Progenitor cell of endocrine pancreas (in vitro differentiated cells): ENCODE measurements at regions not wholly inside any gene's neighbourhood (a gene's known extent, or its start where the extent isn't known, plus 50 kb on each side); places are given as distances from the start of the nearest gene placed in this dataset.

ENCODE experiments used
- DNase-seq: peaks from one replicate; pipeline ENCODE4 v3.0.0; 2021; ENCODE audit warnings: low spot score; ENCODE audit not compliant: unreplicated experiment
- H3K27ac Mint-ChIP-seq: 2 replicates; pipeline ENCODE4 v1.8.0; 2021; ENCODE audit warnings: mild to moderate bottlenecking, moderate library complexity, mixed read lengths
- H3K27me3 Mint-ChIP-seq: 2 replicates; pipeline ENCODE4 v1.8.0; 2021; ENCODE audit warnings: mixed read lengths
- H3K36me3 Mint-ChIP-seq: 2 replicates; pipeline ENCODE4 v1.8.0; 2022; ENCODE audit warnings: mixed read lengths; ENCODE audit not compliant: insufficient read depth
- H3K4me1 Mint-ChIP-seq: 2 replicates; pipeline ENCODE4 v1.8.0; 2021; ENCODE audit warnings: low read depth, mixed read lengths
- H3K4me3 Mint-ChIP-seq: 2 replicates; pipeline ENCODE4 v1.8.0; 2021; ENCODE audit warnings: low read depth, mild to moderate bottlenecking, moderate library complexity, mixed read lengths
- H3K9me3 Mint-ChIP-seq: 2 replicates; pipeline ENCODE4 v1.8.0; 2021; ENCODE audit warnings: low read depth, mixed read lengths
- CTCF ChIP-seq: fragments of 200-600 bp; sonication (generic); IDR thresholded peaks from one replicate; pipeline ENCODE4 v1.5.0; 2021; ENCODE audit warnings: antibody characterized with exemption, mild to moderate bottlenecking; ENCODE audit not compliant: unreplicated experiment

GRCh38 chr2:215529271-215529670 lies 93.4 kb upstream of the FN1 start:
- TF ChIP-seq CTCF = no peak
- H3K27me3 Mint-ChIP-seq = no peaks in the 10 kb centered on the region
- no peak overlapping the region for H3K4me3 Mint-ChIP-seq
- H3K36me3 Mint-ChIP-seq = no peaks in the 10 kb centered on the region
- no peak overlapping the region for H3K27ac Mint-ChIP-seq
- H3K9me3 Mint-ChIP-seq = peaks cover 9% of the 10 kb centered on the region
- no peak for DNase-seq
- H3K4me1 Mint-ChIP-seq = peaks cover 28% of the 10 kb centered on the region

- no peak for TF ChIP-seq CTCF
- Mint-ChIP-seq H3K36me3 (no peaks in the 10 kb centered on the region), H3K4me3 (no peak overlapping the region), H3K27me3 (no peaks in the 10 kb centered on the region), H3K4me1 (peaks cover 28% of the 10 kb centered on the region), H3K27ac (no peak overlapping the region), H3K9me3 (peaks cover 14% of the 10 kb centered on the region)
- no peak for DNase-seq
These were observed 92.7 kb upstream of the FN1 start for GRCh38 chr2:215528555-215528954.

- Mint-ChIP-seq H3K27me3 (no peaks in the 10 kb centered on the region), H3K4me1 (peaks cover 28% of the 10 kb centered on the region), H3K9me3 (peaks cover 7% of the 10 kb centered on the region)
These were observed 91.9 kb upstream of the FN1 start for GRCh38 chr2:215527736-215528135.

GRCh38 chr2:215526341-215526740 lies 90.5 kb upstream of the FN1 start:
- Mint-ChIP-seq H3K9me3 (peaks cover 7% of the 10 kb centered on the region), H3K27me3 (no peaks in the 10 kb centered on the region), H3K4me1 (peaks cover 23% of the 10 kb centered on the region), H3K27ac (no peak overlapping the region), H3K4me3 (no peak overlapping the region), H3K36me3 (no peaks in the 10 kb centered on the region)
- TF ChIP-seq CTCF = no peak
- DNase-seq = no peak

More at GRCh38 chr2:215527736-215528135, 91.9 kb upstream of the FN1 start:
- no peak for DNase-seq
- TF ChIP-seq CTCF = no peak
- H3K27ac Mint-ChIP-seq = no peak overlapping the region
- no peak overlapping the region for H3K4me3 Mint-ChIP-seq
- H3K36me3 Mint-ChIP-seq = no peaks in the 10 kb centered on the region

GRCh38 chr2:215522237-215522636 lies 86.4 kb upstream of the FN1 start:
- H3K27ac Mint-ChIP-seq = no peak overlapping the region
- no peak overlapping the region for H3K4me3 Mint-ChIP-seq
- H3K27me3 Mint-ChIP-seq = no peaks in the 10 kb centered on the region
- H3K4me1 Mint-ChIP-seq = peaks cover 3% of the 10 kb centered on the region
- H3K9me3 Mint-ChIP-seq = peaks cover 7% of the 10 kb centered on the region
- no peak for TF ChIP-seq CTCF
- H3K36me3 Mint-ChIP-seq = no peaks in the 10 kb centered on the region
- DNase-seq = no peak

- DNase-seq = no peak
- Mint-ChIP-seq H3K27ac (no peak overlapping the region), H3K9me3 (peaks cover 7% of the 10 kb centered on the region), H3K4me1 (peaks cover 3% of the 10 kb centered on the region), H3K36me3 (no peaks in the 10 kb centered on the region), H3K4me3 (no peak overlapping the region), H3K27me3 (no peaks in the 10 kb centered on the region)
- no peak for TF ChIP-seq CTCF
These were observed 85.2 kb upstream of the FN1 start for GRCh38 chr2:215521031-215521430.
